ENCODE measurements at regions not wholly inside any gene's neighbourhood (a gene's known extent, or its start where the extent isn't known, plus 50 kb on each side); places are given as distances from the start of the nearest gene placed in this dataset.

GRCh38 chr6:139591075-139591865, 216.8 kb upstream of the CITED2 start:
- no peak overlapping the region for H3K4me3 ChIP-seq
- DNase-seq (ENCODE audit: low spot score) = no peak
- no peak overlapping the region for H3K27ac ChIP-seq
- TF ChIP-seq CTCF (IDR thresholded peaks at IDR 0.05) = no peak

GRCh38 chr6:139590206-139590605, 215.8 kb upstream of the CITED2 start:
- no peak overlapping the region for H3K4me3 ChIP-seq
- no peak for DNase-seq (ENCODE audit: low spot score)
- TF ChIP-seq CTCF (IDR thresholded peaks at IDR 0.05) = no peak
- H3K27ac ChIP-seq = no peak overlapping the region

- no peak overlapping the region for H3K4me3 ChIP-seq
Measured at GRCh38 chr6:139588734-139589593, 214.5 kb upstream of the CITED2 start.

GRCh38 chr6:139588076-139588639, 213.7 kb upstream of the CITED2 start:
- TF ChIP-seq CTCF (IDR thresholded peaks at IDR 0.05) = no peak
- H3K27ac ChIP-seq = no peak overlapping the region
- no peak overlapping the region for H3K4me3 ChIP-seq
- no peak for DNase-seq (ENCODE audit: low spot score)

More at GRCh38 chr6:139588734-139589593, 214.5 kb upstream of the CITED2 start:
- H3K27ac ChIP-seq = no peak overlapping the region
- TF ChIP-seq CTCF (IDR thresholded peaks at IDR 0.05) = no peak
- DNase-seq (ENCODE audit: low spot score) = no peak

- Histone ChIP-seq H3K4me3 (no peak overlapping the region), H3K27ac (no peak overlapping the region)
- TF ChIP-seq CTCF (IDR thresholded peaks at IDR 0.05) = no peak
- DNase-seq (ENCODE audit: low spot score) = no peak
Measured at GRCh38 chr6:139587469-139587868, 213.0 kb upstream of the CITED2 start.

GRCh38 chr6:139586273-139586672, 211.8 kb upstream of the CITED2 start:
- H3K4me3 ChIP-seq = no peak overlapping the region
- DNase-seq (ENCODE audit: low spot score) = no peak
- no peak for TF ChIP-seq CTCF (IDR thresholded peaks at IDR 0.05)
- H3K27ac ChIP-seq = no peak overlapping the region

All from coronary artery (tissue), 2 donors.